Embryonic facial prominence (tissue), 1 donor: ENCODE measurements at regions not wholly inside any gene's neighbourhood (a gene's known extent, or its start where the extent isn't known, plus 50 kb on each side); places are given as distances from the start of the nearest gene placed in this dataset.
"Not testable (repeated sequence)": the region's sequence is repeated elsewhere in the genome, so short reads cannot be mapped to it uniquely, and the experiment has no call there.

ENCODE experiments used
- DNase-seq: peaks from one replicate; pipeline ENCODE4 v3.0.0-alpha.2; 2016; ENCODE audit errors: extremely low spot score

DNA sequence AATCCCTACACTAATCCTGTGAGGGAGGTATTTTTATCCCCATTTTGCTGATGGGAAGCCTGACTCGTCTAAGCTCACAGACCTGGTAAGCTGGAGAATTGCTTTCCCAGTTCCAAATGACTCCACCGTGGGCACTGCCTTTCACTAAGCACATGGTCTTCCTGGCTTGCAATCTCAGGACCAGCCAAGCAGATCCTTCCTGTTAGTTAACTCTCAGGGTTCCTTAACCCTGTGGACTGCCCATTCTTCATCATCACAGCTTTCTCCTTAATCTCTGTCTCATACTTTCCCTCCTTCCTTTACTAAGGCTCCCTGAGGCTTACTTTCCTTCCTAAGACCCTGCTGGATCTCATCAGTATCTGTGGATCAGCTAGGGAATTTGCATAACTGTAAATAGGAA lies 122.2 kb upstream of the ZEB2 start:
- no peak for DNase-seq

DNA sequence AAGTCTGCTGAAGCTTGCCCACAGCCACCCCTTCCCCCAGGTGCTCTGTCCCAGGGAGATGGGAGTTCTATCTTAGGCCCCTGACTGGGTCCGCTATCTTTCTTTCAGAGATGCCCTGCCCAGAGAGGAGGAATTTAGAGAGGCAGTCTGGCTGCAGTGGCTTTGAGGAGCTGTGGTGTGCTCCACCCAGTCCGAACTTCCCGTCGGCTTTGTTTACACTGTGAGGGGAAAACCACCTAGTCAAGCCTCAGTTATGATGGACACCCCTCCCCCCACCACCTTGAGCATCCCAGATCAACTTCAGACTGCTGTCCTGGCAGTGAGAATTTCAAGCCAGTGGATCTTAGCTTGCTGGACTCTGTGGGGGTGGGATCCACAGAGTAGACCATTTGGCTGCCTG lies 118.3 kb upstream of the ZEB2 start:
- not testable (repeated sequence) for DNase-seq

DNA sequence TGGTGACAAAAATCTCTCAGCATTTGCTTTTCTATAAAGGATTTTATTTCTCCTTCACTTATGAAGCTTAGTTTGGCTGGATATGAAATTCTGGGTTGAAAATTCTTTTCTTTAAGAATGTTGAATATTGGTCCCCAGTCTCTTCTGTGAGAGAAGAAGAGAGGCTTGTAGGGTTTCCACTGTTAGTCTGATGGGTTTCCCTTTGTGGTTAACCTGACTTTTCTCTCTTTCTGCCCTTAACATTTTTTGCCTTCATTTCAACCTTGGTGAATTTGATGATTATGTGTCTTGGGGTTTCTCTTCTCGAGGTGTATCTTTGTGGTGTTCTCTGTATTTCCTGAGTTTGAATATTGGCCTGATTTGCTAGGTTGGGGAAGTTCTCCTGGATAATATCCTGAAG lies 116.9 kb upstream of the ZEB2 start:
- DNase-seq, result not testable (repeated sequence)

DNA sequence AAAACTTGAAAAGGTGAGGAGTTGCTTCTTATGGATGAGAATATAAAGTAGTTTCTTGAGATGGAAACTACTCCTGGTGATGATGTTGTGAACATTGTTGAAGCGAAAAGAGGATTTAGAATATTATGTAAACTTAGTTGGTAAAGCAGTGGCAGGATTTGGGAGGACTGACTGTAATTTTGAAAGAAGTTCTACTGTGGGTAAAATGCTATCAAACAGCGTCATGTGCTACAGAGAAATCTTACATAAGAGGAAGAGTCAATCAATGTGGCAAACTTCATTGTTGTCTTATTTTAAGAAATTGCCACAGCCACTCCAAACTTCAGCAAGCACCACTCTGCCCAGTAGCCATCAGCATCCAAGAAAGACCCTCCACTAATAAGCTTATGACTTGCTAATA lies 112.9 kb upstream of the ZEB2 start:
- DNase-seq, result no peak

DNA sequence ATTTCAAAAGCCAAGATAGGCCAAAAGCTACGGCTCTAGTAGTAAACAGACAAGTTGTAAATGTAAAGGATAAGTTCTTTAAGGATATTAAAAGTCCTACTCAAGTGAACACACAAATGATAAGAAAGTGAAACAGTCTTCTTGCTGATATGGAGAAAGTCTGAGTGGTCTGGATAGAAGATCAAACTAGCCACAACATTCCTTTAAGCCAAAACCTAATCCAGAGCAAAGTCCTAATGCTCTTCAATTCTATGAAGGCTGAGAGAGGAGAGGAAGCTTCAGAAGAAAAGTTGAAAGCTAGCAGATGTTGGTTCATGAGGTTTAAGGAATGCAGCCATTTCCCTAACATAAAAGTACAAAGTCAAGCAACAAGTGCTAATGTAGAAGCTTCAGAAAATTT lies 111.7 kb upstream of the ZEB2 start:
- no peak for DNase-seq

DNA sequence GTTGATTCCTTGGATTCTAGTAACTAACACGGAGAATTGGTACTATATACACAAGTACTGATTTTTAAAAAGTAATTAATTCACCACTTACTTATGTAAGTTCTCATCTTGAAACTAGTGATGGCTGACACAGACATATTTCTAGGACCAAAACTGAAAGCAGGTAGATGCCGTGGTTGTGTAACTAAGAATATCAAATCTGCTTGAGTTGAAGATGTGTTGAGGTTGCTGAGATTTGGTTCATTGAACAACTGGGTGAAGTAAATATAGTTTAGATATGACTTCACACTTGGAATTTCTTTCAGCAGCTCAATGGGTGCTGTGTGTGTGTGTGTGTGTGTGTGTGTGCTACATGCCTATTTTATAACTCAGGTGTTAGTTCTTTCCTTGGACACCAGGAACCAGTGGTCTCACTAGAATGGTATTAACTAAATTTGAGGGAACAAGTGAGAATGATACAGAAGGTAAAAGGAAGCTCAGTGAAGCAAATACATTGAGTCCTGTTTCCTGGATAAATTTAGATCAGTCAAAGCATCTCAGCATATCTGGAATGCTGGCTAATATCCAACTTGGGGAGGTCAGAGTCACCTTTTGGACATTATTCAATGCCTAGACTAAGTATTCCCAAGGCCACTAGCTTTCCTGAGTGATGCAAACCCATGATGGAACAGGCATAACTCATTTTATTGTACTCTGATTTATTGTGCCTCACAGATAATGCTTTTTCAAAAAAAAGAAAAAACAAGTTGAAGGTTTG lies 110.7 kb upstream of the ZEB2 start:
- DNase-seq, result no peak

DNA sequence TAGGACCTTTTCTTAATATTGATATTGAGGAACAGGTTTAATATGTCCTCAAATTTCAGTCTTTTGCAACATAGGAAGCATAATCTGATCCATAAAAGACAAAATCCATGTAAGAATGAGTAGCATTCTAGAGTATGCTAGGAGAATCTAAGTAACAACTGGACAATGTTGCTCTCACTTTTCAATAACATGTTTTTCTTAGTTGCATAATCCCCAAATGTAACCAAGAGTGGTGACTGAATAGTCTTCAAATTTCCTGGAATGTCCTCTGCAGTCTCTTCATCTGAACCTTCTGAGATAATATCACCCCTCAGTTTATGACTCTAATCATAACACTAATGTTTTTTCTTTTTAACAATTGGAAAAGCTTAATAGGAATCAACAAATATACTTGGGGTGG lies 110.0 kb upstream of the ZEB2 start:
- DNase-seq, result no peak

DNA sequence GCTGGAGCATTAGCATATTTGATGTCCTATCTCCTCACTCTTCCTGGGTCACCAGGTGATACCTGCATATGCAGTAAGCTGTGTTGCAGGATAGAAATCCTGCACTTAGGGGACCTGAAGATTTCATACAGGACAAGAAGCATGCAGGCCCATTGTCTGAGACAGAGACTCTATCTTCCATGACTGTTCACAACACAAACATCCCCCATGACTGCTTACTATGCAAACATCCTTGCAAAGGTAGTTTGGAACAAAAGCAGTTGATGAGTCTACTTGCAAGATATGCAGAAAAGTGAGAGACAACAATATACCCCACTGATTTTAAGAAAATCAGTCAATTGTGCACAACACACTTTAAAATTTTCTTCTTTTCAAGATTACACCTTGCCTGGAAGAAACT lies 108.6 kb upstream of the ZEB2 start:
- DNase-seq, result no peak

DNA sequence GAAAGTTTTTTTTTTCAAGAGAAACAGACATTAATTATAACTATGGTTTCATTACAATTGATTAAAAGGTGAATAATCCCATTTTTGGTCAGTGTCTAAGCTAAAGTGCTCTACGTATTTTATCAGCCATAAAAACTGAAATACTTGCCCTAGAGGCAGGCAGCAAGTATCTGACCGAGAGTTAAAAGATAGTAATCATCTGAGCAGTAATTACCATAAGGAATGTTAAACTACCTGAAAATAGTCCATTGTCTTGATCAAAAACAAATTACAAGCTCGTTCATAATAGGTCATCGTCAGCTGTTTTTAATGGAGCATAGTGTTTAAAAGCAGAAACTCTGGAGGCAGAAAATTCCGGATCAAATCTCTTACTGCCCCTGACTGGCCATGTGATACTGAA lies 105.7 kb upstream of the ZEB2 start:
- no peak for DNase-seq

DNA sequence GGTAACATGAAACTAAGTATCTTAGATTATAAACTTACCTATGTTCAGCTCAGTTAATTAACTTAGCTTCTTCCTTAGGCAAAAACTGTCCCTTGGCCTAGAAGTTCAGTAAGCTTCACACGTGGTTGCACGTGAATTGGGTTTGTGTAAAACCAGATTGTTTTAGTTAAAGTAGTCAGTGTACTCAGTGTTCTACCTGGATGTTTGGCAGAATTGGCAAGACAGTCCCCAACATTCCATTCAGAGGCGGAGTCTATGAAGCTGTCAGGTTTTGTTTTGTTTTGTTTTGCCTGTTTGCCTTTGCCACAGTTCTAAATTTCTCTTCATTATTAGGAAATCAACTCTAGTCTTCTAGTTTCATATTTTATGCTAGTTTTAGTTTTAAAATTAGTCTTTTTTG lies 105.3 kb upstream of the ZEB2 start:
- no peak for DNase-seq

DNA sequence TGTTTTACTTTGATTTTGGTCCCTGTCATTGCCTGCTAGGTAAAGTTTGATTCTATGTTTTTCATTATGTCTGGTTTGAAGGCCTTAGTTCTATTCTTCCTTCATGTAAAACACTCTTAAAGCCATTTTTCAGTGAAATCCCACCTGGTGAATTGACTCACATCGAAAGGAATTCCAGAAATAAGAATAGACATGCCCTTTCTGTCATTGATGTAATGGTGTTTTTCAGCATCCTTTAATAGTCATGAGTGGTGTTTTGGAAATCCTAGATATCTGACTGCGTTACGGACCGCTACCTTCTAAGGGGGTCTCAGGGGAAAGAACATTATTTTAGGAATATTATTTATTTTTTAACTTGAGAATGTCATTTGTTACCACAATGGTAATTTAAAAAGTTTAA lies 104.5 kb upstream of the ZEB2 start:
- no peak for DNase-seq

DNA sequence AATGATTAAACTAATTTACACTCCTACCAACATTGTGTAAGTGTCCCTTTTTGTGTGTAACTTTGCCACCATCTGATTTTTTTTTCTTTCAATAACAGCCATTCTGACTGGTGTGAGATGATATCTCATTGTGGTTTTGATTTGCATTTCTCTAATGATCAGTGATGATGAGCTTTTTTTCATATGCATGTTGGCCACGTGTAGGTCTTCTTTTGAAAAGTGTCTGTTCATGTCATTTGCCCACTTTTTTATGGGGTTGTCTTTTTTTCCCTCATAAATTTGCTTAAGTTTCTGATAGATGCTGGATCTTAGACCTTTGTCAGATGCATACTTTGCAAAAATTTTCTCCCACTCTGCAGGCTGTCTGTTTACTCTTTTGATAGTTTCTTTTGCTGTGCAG lies 102.5 kb upstream of the ZEB2 start:
- not testable (repeated sequence) for DNase-seq

DNA sequence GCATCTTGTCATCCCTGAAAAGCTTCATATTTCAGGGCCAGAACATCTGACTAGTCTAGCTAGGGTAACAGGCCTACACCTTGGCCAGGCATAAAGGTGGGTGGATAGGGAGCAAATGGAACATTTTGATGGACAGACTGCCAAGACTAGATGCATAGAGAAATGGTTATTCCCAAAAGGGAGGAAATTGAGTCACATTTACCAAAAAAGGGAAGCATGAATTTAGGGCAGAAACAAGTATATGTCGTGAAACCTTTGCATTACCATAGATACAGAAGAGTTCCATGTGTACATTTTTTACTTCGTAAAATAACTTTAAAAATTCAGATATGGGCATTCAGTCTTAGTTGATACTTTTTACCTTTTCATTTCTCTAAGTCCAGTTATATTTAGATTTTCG lies 101.3 kb upstream of the ZEB2 start:
- no peak for DNase-seq

DNA sequence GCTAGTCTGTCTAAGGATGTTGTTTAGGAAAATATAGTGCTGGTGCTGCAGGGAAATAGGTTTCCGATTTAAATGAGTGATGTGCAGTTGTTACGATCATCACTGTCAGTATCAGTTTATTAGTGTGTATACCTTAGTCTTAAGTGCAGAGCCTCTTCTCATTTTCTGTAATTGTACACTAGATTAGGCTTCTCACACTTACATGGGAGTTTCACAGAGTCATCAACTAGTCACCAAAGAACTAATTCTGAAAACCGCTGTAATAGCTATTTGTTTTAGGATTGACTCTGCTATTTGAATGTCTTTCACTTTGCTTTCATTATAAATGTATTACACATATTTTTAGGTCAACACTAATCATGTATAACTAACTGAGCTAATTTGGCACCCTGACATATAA lies 99.8 kb upstream of the ZEB2 start:
- DNase-seq, result no peak

DNA sequence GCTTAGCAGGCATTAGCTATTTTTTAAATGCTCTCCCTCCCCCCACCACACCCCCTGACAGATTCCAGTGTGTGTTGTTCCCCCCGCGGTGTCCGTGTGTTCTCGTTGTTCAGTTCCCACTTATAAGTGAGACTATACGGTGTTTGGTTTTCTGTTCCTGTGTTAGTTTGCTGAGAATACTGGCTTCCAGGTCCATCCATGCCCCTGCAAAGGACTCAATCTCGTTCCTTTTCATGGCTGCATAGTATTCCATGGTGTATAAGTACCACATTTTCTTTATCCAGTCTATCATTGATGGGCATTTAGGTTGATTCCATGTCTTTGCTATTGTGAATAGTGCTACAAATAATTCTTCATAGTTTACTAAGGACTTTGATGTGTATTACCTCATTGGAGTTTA lies 97.3 kb upstream of the ZEB2 start:
- DNase-seq, result not testable (repeated sequence)

DNA sequence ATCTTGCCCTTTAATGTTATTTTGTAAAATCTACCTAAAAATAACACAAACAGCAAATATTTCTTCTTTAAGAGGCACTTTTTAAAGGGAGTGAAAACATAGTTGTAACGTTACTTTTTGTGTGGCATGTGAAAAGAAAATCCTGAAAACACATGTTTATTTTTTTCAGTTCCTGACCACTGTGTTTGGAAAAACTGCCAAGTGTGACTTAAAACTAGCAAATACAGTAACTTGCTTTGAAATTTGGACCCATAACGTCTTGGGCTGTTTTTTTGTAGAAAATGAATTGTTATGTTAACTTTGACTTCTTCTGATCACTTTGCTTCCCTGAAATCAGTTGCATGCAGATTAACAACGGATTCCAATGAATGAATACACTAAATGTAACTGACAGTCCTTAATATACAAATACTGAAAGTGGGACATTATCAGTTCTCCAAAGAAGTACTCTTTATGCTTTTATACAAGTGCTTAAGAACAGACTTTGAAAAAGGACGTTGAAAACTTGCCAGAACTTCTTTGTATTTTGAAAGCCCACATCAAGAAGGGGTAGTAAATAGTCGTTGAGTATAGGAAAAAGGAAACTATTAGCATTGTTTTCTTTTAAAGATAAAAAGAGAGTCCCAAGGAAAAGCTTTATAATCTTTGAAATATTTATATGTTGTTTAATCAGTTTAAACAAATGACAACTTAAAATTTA lies 96.1 kb upstream of the ZEB2 start:
- no peak for DNase-seq

DNA sequence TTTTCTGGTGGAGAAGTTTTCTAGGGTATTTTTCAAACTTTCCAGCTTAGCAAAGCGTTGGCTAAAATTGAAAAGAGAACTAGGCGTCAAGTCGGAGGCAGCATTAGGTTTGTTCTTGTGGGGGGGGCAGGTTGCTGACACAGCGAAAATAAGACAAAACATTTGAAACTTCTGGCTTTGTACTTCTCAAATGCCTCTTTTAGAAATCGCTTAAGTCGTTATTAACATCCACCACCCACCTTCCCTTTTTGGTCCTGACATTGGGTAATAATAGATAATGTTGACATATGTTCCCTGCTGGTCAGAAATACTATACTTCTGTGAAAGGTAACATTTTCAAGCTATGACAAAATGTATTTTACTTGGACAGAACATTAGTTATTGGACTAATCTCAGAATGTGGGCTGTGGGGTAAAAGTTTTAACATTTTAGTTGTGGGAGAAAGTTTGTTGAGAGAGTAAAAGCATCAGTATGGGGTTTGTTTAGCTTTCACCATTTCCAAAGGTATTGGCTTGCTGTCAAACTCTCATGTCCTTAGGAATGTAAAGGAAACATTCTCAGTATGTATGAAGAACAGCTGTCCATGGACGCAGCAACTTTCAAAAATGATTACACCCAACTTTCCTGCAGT lies 88.1 kb upstream of the ZEB2 start:
- DNase-seq, result peak; percentile 14

DNA sequence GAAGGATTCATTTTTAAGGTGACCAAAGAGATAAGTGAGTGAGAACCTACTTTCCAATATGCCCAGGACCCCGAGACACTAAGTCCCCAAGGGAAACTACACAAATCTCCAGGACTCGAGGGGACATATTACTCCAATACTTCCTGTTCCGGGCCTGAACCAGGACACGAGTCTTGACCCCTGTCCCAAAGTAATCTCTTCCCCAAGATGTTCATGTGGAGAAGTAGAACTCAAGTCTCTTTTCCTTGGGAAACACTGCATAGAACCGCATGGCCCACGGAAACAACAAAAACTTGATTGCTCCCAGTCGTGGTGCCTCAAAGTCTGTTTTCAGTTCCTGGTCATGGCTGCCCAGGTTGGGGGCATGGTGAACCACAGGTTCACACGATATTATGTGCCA lies 87.2 kb upstream of the ZEB2 start:
- DNase-seq, result no peak

DNA sequence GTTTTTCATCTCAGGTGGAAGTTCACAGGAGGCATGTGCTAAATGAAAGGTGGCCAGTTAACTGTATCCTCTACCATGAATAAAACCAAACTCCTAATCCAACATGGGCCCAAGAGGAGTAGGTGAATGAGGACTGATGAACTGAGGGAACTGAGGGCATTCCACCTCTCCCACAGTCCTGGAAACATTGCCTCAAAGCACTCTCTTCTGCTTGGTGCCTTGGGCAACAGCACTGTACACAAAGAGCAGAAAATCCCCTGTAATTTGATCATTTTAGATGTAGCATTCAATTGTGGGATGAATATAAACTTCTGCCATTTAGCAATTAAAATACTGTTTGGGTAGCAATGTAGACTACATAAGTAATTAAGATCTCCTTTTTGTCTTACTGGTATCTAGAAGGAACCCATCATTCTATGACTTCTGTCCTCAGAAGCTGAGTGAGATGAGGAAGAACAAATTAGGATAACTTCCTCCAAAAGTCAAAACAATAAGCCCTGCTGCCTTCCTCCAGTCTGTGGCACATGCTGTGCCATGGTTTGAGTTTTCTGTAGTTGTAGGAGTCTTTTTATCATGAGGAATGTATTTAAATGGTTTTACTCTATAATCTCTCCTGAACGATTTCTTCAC lies 86.7 kb upstream of the ZEB2 start:
- DNase-seq, result no peak

DNA sequence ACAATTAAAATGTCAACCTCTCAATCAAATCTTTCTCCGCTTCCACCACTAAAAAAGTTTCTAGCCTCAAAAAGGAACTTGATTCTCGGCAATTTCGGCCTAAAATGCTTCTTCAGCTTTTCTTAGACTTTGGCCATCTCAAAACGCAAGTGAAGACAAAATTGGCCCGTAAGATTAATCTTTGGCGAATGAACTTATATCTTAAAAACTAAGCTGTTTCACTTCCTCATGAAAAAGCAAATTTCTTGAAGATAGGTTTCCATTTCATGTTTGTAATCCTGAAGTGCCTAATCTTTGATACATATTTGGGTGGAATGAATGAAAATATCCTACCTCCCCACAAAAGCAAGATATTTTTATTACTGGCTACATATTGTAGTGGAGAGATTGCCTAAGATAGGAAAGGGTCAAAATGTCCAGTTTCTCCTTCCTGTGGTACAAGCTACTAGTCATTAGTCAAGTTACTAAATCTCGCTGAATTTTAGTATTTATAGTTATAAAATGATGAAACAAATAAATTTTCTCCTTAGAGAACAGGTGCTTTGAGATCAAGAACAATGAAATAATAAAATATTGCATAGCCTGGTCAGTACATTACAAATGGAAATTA lies 85.4 kb upstream of the ZEB2 start:
- no peak for DNase-seq

DNA sequence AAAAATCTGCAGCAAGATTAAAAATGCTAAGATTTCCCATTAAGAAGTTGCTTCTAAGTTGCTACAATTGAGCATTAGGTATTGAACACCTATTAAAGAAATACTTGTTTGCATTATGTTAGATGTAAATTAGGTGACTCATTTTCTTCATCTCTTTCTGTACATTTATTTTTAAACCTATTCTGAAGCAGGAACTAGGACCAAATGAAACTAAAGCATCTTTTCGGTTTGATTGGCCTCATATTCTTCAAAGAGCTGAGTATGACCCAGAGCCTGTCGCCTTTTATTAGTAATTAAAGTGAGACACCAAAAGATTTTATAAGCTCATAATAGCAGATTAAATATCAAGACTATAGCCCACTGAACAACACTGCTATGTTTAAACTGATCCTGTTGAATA lies 83.4 kb upstream of the ZEB2 start:
- DNase-seq, result no peak

DNA sequence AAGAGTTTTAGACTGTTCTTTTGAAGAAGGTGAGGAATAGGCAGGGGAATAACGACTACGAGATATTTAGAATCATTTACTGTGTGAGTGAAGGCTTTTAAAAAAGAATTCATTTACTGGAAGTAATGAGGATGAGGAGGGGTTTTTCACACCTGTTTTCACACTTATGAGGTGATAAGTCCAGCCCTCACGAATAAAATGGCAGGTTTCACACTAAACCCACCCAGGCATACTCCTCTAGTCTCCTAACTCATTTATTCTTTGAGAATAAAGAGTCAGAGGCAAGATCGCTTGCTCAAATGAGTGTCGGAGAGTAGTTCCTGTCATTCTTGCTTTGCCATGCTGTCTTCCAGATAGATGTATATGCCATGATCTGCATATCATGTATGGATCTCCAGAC lies 79.0 kb upstream of the ZEB2 start:
- DNase-seq, result no peak
